GM18870 (cell line): ENCODE measurements at regions not wholly inside any gene's neighbourhood (a gene's known extent, or its start where the extent isn't known, plus 50 kb on each side); places are given as distances from the start of the nearest gene placed in this dataset.

Source experiments
- ATAC-seq: cut with Tn5 transposase; IDR thresholded peaks from one replicate; pipeline ENCODE4 v1.9.1; 2021; ENCODE audit warnings: moderate library complexity; ENCODE audit not compliant: unreplicated experiment

- ATAC-seq: no peak
These were observed 58.3 kb upstream of the MAGEB2 start for GRCh38 chrX:30156880-30157560.

GRCh38 chrX:30161043-30161442 is 54.3 kb upstream of the MAGEB2 start:
- no peak for ATAC-seq
